Gastroesophageal sphincter (tissue), 3 donors: ENCODE measurements at regions not wholly inside any gene's neighbourhood (a gene's known extent, or its start where the extent isn't known, plus 50 kb on each side); places are given as distances from the start of the nearest gene placed in this dataset.

ENCODE experiments used
- EP300 ChIP-seq: sonication (generic); formaldehyde crosslinking; IDR thresholded peaks from one replicate; pipeline ENCODE4 v1.6.1; 2017; ENCODE audit warnings: antibody characterized with exemption, mild to moderate bottlenecking
- POLR2A ChIP-seq, 2 donors: fragments of 450-650 bp; IDR thresholded peaks; one replicate each; pipeline ENCODE4 v1.6.1; 2017; ENCODE audit warnings: antibody characterized with exemption in 2 of 2, mild to moderate bottlenecking in 2 of 2, moderate library complexity in 1 of 2
- POLR2AphosphoS5 ChIP-seq: sonication (generic); formaldehyde crosslinking; IDR thresholded peaks from one replicate; pipeline ENCODE4 v1.6.1; 2017; ENCODE audit warnings: antibody characterized with exemption
- TF ChIP-seq, protein P1 (sequence below), 4 experiments: fragments of 200-600 bp in 2 of 4; fragments of 450-650 bp in 2 of 4; sonication (generic) in 1 of 4; IDR thresholded peaks; one replicate each; pipeline ENCODE4 v1.5.1; 2017 to 2019; ENCODE audit warnings: antibody characterized with exemption in 4 of 4, mild to moderate bottlenecking in 2 of 4, moderate library complexity in 2 of 4

DNA sequence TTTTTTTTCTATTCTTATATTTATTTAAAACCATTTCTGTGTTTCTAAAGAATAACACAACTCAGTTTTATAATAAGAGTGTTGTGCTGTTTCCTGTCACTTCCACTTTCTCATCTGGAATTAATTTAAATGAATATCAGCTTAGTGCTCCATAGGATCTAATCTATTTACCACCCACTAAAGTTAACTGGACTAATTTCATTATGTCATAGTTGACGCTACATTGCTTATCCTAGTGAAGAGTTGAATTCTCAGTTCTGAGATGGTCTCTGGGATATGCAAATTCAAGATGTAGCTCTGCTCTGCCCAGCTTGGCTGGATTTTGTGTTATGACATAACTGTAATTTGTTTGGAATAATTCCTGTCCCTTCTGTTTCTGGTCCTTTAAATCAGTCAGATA is 380.1 kb downstream of the METTL15 start:
- TF ChIP-seq, protein P1, sequence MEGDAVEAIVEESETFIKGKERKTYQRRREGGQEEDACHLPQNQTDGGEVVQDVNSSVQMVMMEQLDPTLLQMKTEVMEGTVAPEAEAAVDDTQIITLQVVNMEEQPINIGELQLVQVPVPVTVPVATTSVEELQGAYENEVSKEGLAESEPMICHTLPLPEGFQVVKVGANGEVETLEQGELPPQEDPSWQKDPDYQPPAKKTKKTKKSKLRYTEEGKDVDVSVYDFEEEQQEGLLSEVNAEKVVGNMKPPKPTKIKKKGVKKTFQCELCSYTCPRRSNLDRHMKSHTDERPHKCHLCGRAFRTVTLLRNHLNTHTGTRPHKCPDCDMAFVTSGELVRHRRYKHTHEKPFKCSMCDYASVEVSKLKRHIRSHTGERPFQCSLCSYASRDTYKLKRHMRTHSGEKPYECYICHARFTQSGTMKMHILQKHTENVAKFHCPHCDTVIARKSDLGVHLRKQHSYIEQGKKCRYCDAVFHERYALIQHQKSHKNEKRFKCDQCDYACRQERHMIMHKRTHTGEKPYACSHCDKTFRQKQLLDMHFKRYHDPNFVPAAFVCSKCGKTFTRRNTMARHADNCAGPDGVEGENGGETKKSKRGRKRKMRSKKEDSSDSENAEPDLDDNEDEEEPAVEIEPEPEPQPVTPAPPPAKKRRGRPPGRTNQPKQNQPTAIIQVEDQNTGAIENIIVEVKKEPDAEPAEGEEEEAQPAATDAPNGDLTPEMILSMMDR (IDR thresholded peaks at IDR 0.05), result no peak
- TF ChIP-seq POLR2AphosphoS5 (no peak), POLR2A (IDR thresholded peaks at IDR 0.05) (no peak), EP300 (no peak)
